Uterus (tissue), 3 donors: ENCODE measurements at regions not wholly inside any gene's neighbourhood (a gene's known extent, or its start where the extent isn't known, plus 50 kb on each side); places are given as distances from the start of the nearest gene placed in this dataset.

Experiments
- DNase-seq, 2 donors: peaks; one replicate each; pipeline ENCODE4 v3.0.0-alpha.2; 2019 to 2020
- H3K27ac ChIP-seq, 2 donors: fragments of 200-600 bp; sonication (generic); 1 replicate in 1 of 2; 2 replicates in 1 of 2; pipeline ENCODE4 v1.5.1; 2016 to 2018
- H3K27me3 ChIP-seq, 2 donors: fragments of 200-600 bp; sonication (generic); one replicate each; pipeline ENCODE4 v1.5.1; 2018 to 2019; ENCODE audit warnings: control low read depth in 1 of 2
- H3K36me3 ChIP-seq, 2 donors: fragments of 200-600 bp; sonication (generic); one replicate each; pipeline ENCODE4 v1.5.1; 2019; ENCODE audit warnings: control low read depth in 1 of 2
- H3K4me1 ChIP-seq, 2 donors: fragments of 200-600 bp; sonication (generic); one replicate each; pipeline ENCODE4 v1.5.1; 2018 to 2019; ENCODE audit warnings: control low read depth in 1 of 2
- H3K4me3 ChIP-seq, 2 donors: fragments of 200-600 bp; sonication (generic); 1 replicate in 1 of 2; 2 replicates in 1 of 2; pipeline ENCODE4 v1.5.1; 2018 to 2019; ENCODE audit warnings: mild to moderate bottlenecking in 1 of 2
- H3K9me3 ChIP-seq, 2 donors: fragments of 200-600 bp; sonication (generic); one replicate each; pipeline ENCODE4 v1.5.1; 2019; ENCODE audit warnings: control low read depth in 1 of 2
- CTCF ChIP-seq, 4 experiments: fragments of 200-600 bp in 2 of 4; fragments of 450-650 bp in 2 of 4; sonication (generic) in 2 of 4; IDR thresholded peaks; one replicate each; pipeline ENCODE4 v1.5.1; 2016 to 2019; ENCODE audit warnings: antibody characterized with exemption in 4 of 4, mild to moderate bottlenecking in 2 of 4, moderate library complexity in 1 of 4
- POLR2A ChIP-seq, 2 donors: fragments of 450-650 bp; IDR thresholded peaks; one replicate each; pipeline ENCODE4 v1.6.1; 2016; ENCODE audit warnings: antibody characterized with exemption in 2 of 2, mild to moderate bottlenecking in 1 of 2, moderate library complexity in 1 of 2
- intact Hi-C: fragments of 100-400 bp; cut with DNase I; formaldehyde crosslinking; loops from one replicate; pipeline ENCODE4 v1.15.1; 2023; ENCODE audit warnings: low total_unique reads
- donor health status: DM: yes; HTN: yes; CAD: no.

- H3K36me3 ChIP-seq = no peaks in the 10 kb centered on the region
Observed at GRCh38 chr2:30332791-30333453, 101.6 kb downstream of the LBH start.

GRCh38 chr2:30334762-30335363 is 103.5 kb downstream of the LBH start:
- no peak overlapping the region for H3K27ac ChIP-seq
- no peak for TF ChIP-seq POLR2A (IDR thresholded peaks at IDR 0.05)
- TF ChIP-seq CTCF (IDR thresholded peaks at IDR 0.05) = no peak
- no peak for DNase-seq
- no peaks in the 10 kb centered on the region for H3K4me1 ChIP-seq
- intact Hi-C loops = no loop called here
- H3K4me3 ChIP-seq = no peak overlapping the region
- no peaks in the 10 kb centered on the region for H3K27me3 ChIP-seq
- no peaks in the 10 kb centered on the region for H3K9me3 ChIP-seq
- H3K36me3 ChIP-seq = no peaks in the 10 kb centered on the region

More at GRCh38 chr2:30332791-30333453, 101.6 kb downstream of the LBH start:
- no peaks in the 10 kb centered on the region for H3K27me3 ChIP-seq
- no peak overlapping the region for H3K4me3 ChIP-seq
- no peaks in the 10 kb centered on the region for H3K4me1 ChIP-seq
- H3K27ac ChIP-seq = no peak overlapping the region
- intact Hi-C loops = no loop called here
- no peaks in the 10 kb centered on the region for H3K9me3 ChIP-seq
- no peak for DNase-seq
- no peak for TF ChIP-seq POLR2A (IDR thresholded peaks at IDR 0.05)
- TF ChIP-seq CTCF (IDR thresholded peaks at IDR 0.05) = no peak

- DNase-seq = no peak
- Histone ChIP-seq H3K9me3 (no peaks in the 10 kb centered on the region), H3K4me1 (no peaks in the 10 kb centered on the region), H3K4me3 (no peak overlapping the region), H3K36me3 (no peaks in the 10 kb centered on the region), H3K27me3 (no peaks in the 10 kb centered on the region), H3K27ac (no peak overlapping the region)
- no peak for TF ChIP-seq POLR2A (IDR thresholded peaks at IDR 0.05)
- no peak for TF ChIP-seq CTCF (IDR thresholded peaks at IDR 0.05)
- intact Hi-C loops = no loop called here
Observed at GRCh38 chr2:30336084-30336483, 104.8 kb downstream of the LBH start.

GRCh38 chr2:30336978-30337841 is 105.9 kb downstream of the LBH start:
- Histone ChIP-seq H3K36me3 (no peaks in the 10 kb centered on the region), H3K27ac (no peak overlapping the region), H3K4me1 (no peaks in the 10 kb centered on the region), H3K9me3 (no peaks in the 10 kb centered on the region), H3K4me3 (no peak overlapping the region), H3K27me3 (no peaks in the 10 kb centered on the region)
- intact Hi-C loops = no loop called here
- TF ChIP-seq CTCF (IDR thresholded peaks at IDR 0.05) = no peak
- no peak for TF ChIP-seq POLR2A (IDR thresholded peaks at IDR 0.05)
- no peak for DNase-seq

GRCh38 chr2:30338475-30338874 is 107.1 kb downstream of the LBH start:
- Histone ChIP-seq H3K4me3 (no peak overlapping the region), H3K4me1 (no peaks in the 10 kb centered on the region), H3K27me3 (no peaks in the 10 kb centered on the region), H3K27ac (no peak overlapping the region), H3K36me3 (no peaks in the 10 kb centered on the region), H3K9me3 (no peaks in the 10 kb centered on the region)
- TF ChIP-seq POLR2A (IDR thresholded peaks at IDR 0.05) (no peak), CTCF (IDR thresholded peaks at IDR 0.05) (no peak)
- DNase-seq = no peak
- intact Hi-C loops = no loop called here
